ENCODE measurements at regions not wholly inside any gene's neighbourhood (a gene's known extent, or its start where the extent isn't known, plus 50 kb on each side); places are given as distances from the start of the nearest gene placed in this dataset.

DNA sequence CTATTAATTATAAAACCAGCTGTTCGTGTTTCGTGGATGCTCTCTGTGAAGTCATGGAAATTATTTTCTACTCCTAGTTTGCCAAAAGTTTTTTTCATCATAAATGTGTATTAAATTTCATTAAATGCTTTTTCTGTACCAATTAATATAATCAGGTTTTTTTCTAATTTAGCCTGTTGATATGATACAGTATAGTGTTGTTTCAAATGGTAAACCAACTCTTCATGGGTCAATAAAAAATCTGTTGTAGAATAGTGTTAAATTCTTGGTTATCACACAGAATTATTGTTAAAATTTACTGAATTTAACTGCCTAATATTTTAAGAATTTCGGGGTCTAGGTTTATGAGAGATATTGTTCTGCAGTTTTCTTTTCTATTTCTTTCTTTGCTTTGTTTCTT is 505.9 kb upstream of the MANEA start:
- WGBS, result 80% methylated on average over 3 of the region's 3 CpGs
- Histone ChIP-seq H3K27ac (replicated peaks in 1 of 4) (no peak overlapping the region), H3K4me3 (no peak overlapping the region), H3K36me3 (no peaks in the 10 kb centered on the region), H3K4me1 (no peaks in the 10 kb centered on the region), H3K27me3 (peaks cover 0 to 3% (median 0%) of the 10 kb centered on the region in 4 donors), H3K9me3 (no peaks in the 10 kb centered on the region)
- TF ChIP-seq EP300 (IDR thresholded peaks at IDR 0.05), result no peak
- TF ChIP-seq CTCF (IDR thresholded peaks at IDR 0.05), result no peak
- TF ChIP-seq POLR2A (IDR thresholded peaks at IDR 0.05; ENCODE audit: low read depth), result no peak
- no peak for TF ChIP-seq POLR2AphosphoS5 (IDR thresholded peaks at IDR 0.05)
- intact Hi-C loops (cut with DNase I), result no loop called here
- DNase-seq (ENCODE audit: extremely low spot score), result no peak

DNA sequence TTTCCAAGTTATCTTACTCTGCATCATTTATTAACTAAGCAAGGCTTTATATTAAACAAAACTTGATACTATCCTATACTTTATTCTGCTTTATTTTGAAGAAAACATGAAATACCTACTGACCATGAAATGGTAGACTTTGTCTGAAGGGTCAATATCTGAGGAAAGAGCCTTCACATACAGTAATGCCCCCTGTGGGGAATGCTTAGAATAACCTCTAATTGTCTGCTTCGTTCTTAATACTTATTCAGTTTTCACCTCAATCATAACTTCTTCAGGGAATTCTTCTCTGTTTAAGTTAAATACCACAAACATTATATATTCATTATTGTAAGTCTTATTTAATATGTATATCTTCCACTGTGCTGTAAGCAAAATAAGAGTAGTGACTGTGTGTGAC is 498.9 kb upstream of the MANEA start:
- no peaks in the 10 kb centered on the region for H3K36me3 ChIP-seq
- 70% methylated on average over 1 of the region's 1 CpG for WGBS
- no peak for DNase-seq (ENCODE audit: extremely low spot score)
- no peak for TF ChIP-seq CTCF (IDR thresholded peaks at IDR 0.05)
- no peak for TF ChIP-seq POLR2AphosphoS5 (IDR thresholded peaks at IDR 0.05)
- TF ChIP-seq POLR2A (IDR thresholded peaks at IDR 0.05; ENCODE audit: low read depth), result no peak
- TF ChIP-seq EP300 (IDR thresholded peaks at IDR 0.05), result no peak
- H3K9me3 ChIP-seq, result no peaks in the 10 kb centered on the region
- no peak overlapping the region for H3K4me3 ChIP-seq
- H3K27me3 ChIP-seq, result peaks cover 0 to 3% (median 0%) of the 10 kb centered on the region in 4 donors
- no peak overlapping the region for H3K27ac ChIP-seq (replicated peaks in 1 of 4)
- no peaks in the 10 kb centered on the region for H3K4me1 ChIP-seq
- intact Hi-C loops (cut with DNase I), result no loop called here

DNA sequence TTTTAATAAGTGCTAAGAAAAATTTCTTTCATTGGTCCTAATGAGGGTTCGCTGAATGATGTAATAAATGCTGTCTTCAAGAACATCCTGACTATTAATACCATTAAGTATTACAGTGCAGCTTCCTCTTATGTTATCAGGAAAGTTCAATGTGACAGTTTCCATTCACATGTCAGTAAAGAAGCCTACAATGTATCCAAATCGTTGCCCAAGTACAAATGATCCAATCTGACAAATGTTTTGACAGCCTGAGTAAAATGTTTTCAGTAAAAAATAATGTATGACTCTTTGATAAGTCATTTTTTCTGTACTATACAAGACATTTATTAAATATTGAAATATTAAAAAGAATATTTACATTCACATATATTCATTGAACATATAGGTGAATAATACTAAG is 496.1 kb upstream of the MANEA start:
- intact Hi-C loops (cut with DNase I), result no loop called here
- Histone ChIP-seq H3K36me3 (no peaks in the 10 kb centered on the region), H3K4me1 (no peaks in the 10 kb centered on the region), H3K27ac (replicated peaks in 1 of 4) (no peak overlapping the region), H3K27me3 (peaks cover 0 to under 1% (median 0%) of the 10 kb centered on the region in 4 donors), H3K4me3 (no peak overlapping the region), H3K9me3 (no peaks in the 10 kb centered on the region)
- TF ChIP-seq EP300 (IDR thresholded peaks at IDR 0.05) (no peak), CTCF (IDR thresholded peaks at IDR 0.05) (no peak), POLR2AphosphoS5 (IDR thresholded peaks at IDR 0.05) (no peak), POLR2A (IDR thresholded peaks at IDR 0.05; ENCODE audit: low read depth) (no peak)
- 49% methylated on average over 2 of the region's 2 CpGs for WGBS
- DNase-seq (ENCODE audit: extremely low spot score), result no peak

DNA sequence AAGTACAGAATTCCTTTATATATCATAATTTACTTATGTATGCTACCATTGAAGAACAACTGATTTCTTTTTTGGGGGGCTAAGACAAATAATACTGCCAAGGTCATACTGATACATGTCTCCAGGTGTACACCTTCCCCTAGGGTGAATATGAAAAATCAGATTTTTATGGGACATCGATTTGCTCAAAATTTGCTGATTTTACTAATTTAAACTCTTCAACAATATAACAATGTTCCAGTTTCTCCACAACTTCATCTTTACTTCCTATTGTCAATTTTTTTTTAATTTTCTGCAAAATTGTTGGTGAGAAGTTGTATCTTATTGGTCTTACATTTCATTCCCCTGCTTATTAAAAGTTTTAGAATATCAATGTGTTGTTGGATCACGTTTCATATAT is 495.4 kb upstream of the MANEA start:
- Histone ChIP-seq H3K27ac (replicated peaks in 1 of 4) (no peak overlapping the region), H3K4me1 (no peaks in the 10 kb centered on the region), H3K27me3 (no peaks in the 10 kb centered on the region), H3K4me3 (no peak overlapping the region), H3K36me3 (no peaks in the 10 kb centered on the region), H3K9me3 (no peaks in the 10 kb centered on the region)
- DNase-seq (ENCODE audit: extremely low spot score), result no peak
- TF ChIP-seq POLR2A (IDR thresholded peaks at IDR 0.05; ENCODE audit: low read depth) (no peak), EP300 (IDR thresholded peaks at IDR 0.05) (no peak), POLR2AphosphoS5 (IDR thresholded peaks at IDR 0.05) (no peak), CTCF (IDR thresholded peaks at IDR 0.05) (no peak)
- WGBS, result 86% methylated on average over 2 of the region's 2 CpGs
- intact Hi-C loops (cut with DNase I), result no loop called here

DNA sequence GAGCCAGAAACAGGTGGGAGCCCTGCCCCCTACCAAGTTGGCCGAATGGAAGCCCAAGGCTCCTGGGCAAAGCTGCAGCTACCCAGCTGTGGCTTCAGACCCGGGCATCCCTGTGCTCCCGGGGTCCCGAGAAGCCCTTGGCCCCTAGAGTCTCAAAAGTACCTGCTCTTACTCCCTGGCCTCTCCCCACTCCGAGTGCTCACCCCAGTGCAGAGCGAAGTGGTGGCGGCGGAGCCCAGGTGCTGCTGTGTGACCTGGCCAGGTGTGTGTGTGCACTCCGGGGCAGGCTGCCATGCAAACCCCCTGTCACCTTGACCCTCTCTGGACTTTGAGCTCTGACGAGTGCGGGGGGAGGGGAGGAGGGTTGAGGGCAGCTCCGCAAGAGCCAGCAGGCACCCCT is 493.8 kb upstream of the MANEA start:
- TF ChIP-seq POLR2A (IDR thresholded peaks at IDR 0.05; ENCODE audit: low read depth) (no peak), CTCF (IDR thresholded peaks at IDR 0.05) (no peak), EP300 (IDR thresholded peaks at IDR 0.05) (no peak), POLR2AphosphoS5 (IDR thresholded peaks at IDR 0.05) (no peak)
- no peaks in the 10 kb centered on the region for H3K27me3 ChIP-seq
- peaks cover 0 to 7% (median 5%) of the 10 kb centered on the region in 4 donors for H3K4me1 ChIP-seq
- H3K9me3 ChIP-seq, result no peaks in the 10 kb centered on the region
- WGBS, result 93% methylated on average over 11 of the region's 12 CpGs
- no peak overlapping the region for H3K27ac ChIP-seq (replicated peaks in 1 of 4)
- no peaks in the 10 kb centered on the region for H3K36me3 ChIP-seq
- H3K4me3 ChIP-seq, result no peak overlapping the region
- intact Hi-C loops (cut with DNase I), result no loop called here
- no peak for DNase-seq (ENCODE audit: extremely low spot score)
